GM10248 (cell line): ENCODE measurements at regions not wholly inside any gene's neighbourhood (a gene's known extent, or its start where the extent isn't known, plus 50 kb on each side); places are given as distances from the start of the nearest gene placed in this dataset.

Experiments
- CTCF ChIA-PET: fragments of 300-600 bp; sonication (Branson Sonifier 250); formaldehyde crosslinking; extraction: SDS; loops from one replicate; lab custom pipeline; 2021; ENCODE audit warnings: antibody characterized with exemption; lab: Yijun Ruan, JAX
- POLR2A ChIA-PET: fragments of 350-650 bp; sonication (Branson Sonifier 250); formaldehyde crosslinking; extraction: SDS; loops from one replicate; lab custom pipeline; 2020; ENCODE audit warnings: antibody characterized with exemption; lab: Yijun Ruan, JAX
- DNase-seq: peaks from one replicate; pipeline ENCODE4 v3.0.0; 2012; ENCODE audit errors: extremely low spot score
- CTCF ChIP-seq: IDR thresholded peaks from 2 replicates; pipeline ENCODE4 v1.5.1; 2012; ENCODE audit warnings: mild to moderate bottlenecking, low read depth; ENCODE audit errors: extremely low read depth, missing control alignments, control extremely low read depth

GRCh38 chr22:48346311-48346710, 1481.4 kb downstream of the BRD1 start:
- no peak for DNase-seq
- CTCF ChIA-PET, result no interaction called here
- TF ChIP-seq CTCF, result no peak
- POLR2A ChIA-PET, result no interaction called here

- ChIA-PET CTCF (no interaction called here), POLR2A (no interaction called here)
- TF ChIP-seq CTCF, result no peak
- no peak for DNase-seq
Observed at GRCh38 chr22:48345631-48346030, 1482.0 kb downstream of the BRD1 start.

- no peak for DNase-seq
- POLR2A ChIA-PET, result no interaction called here
- TF ChIP-seq CTCF, result no peak
- CTCF ChIA-PET, result no interaction called here
Observed at GRCh38 chr22:48343461-48343860, 1484.2 kb downstream of the BRD1 start.

- ChIA-PET POLR2A (no interaction called here), CTCF (no interaction called here)
- TF ChIP-seq CTCF, result no peak
- DNase-seq, result no peak
Observed at GRCh38 chr22:48342732-48343131, 1484.9 kb downstream of the BRD1 start.

- ChIA-PET POLR2A (no interaction called here), CTCF (no interaction called here)
- TF ChIP-seq CTCF, result no peak
- no peak for DNase-seq
Observed at GRCh38 chr22:48342016-48342415, 1485.7 kb downstream of the BRD1 start.

GRCh38 chr22:48340727-48341709, 1486.7 kb downstream of the BRD1 start:
- ChIA-PET POLR2A (no interaction called here), CTCF (no interaction called here)
- no peak for TF ChIP-seq CTCF
- DNase-seq, result no peak
